H9 (cell line): ENCODE measurements at regions not wholly inside any gene's neighbourhood (a gene's known extent, or its start where the extent isn't known, plus 50 kb on each side); places are given as distances from the start of the nearest gene placed in this dataset.

Experiments
- DNase-seq: peaks from one replicate; pipeline ENCODE4 v3.0.0-alpha.2; 2017
- H2AFZ ChIP-seq: one replicate; pipeline ENCODE4 v1.6.1; 2013; ENCODE audit warnings: mild to moderate bottlenecking, low read length, control low read depth, moderate library complexity
- H2AK5ac ChIP-seq: 2 replicates; pipeline ENCODE4 v1.6.1; 2013; ENCODE audit warnings: low read length, control low read depth, mixed read lengths; ENCODE audit not compliant: insufficient read length
- H2BK120ac ChIP-seq: one replicate; pipeline ENCODE4 v1.6.1; 2013; ENCODE audit warnings: low read depth, mild to moderate bottlenecking, low read length, control low read depth, inconsistent platforms; ENCODE audit not compliant: poor library complexity, severe bottlenecking
- H2BK12ac ChIP-seq: 2 replicates; pipeline ENCODE4 v1.6.1; 2013; ENCODE audit warnings: low read length, control low read depth, mixed read lengths, low read depth; ENCODE audit not compliant: insufficient read length
- H2BK15ac ChIP-seq: 2 replicates; pipeline ENCODE4 v1.6.1; 2013; ENCODE audit warnings: low read depth, low read length, control low read depth
- H2BK20ac ChIP-seq: one replicate; pipeline ENCODE4 v1.6.1; 2013; ENCODE audit warnings: low read depth, mild to moderate bottlenecking, low read length, control low read depth, inconsistent platforms; ENCODE audit not compliant: poor library complexity, severe bottlenecking
- H2BK5ac ChIP-seq: 2 replicates; pipeline ENCODE4 v1.6.1; 2013; ENCODE audit warnings: low read length, control low read depth, mixed read lengths; ENCODE audit not compliant: insufficient read length
- H3K14ac ChIP-seq: 2 replicates; pipeline ENCODE4 v1.6.1; 2013; ENCODE audit warnings: low read length, control low read depth; ENCODE audit not compliant: insufficient read depth
- H3K18ac ChIP-seq: 2 replicates; pipeline ENCODE4 v1.6.1; 2013; ENCODE audit warnings: low read depth, mild to moderate bottlenecking, mixed read lengths, low read length, control low read depth; ENCODE audit not compliant: insufficient read length
- H3K23ac ChIP-seq: 2 replicates; pipeline ENCODE4 v1.6.1; 2013; ENCODE audit warnings: low read length, control low read depth, mixed read lengths, low read depth; ENCODE audit not compliant: insufficient read length
- H3K23me2 ChIP-seq: 2 replicates; pipeline ENCODE4 v1.6.1; 2013; ENCODE audit warnings: low read depth, mild to moderate bottlenecking, mixed read lengths, low read length, control low read depth; ENCODE audit not compliant: insufficient read length, poor library complexity, severe bottlenecking
- H3K27ac ChIP-seq: 2 replicates; pipeline ENCODE4 v1.5.1; 2013; ENCODE audit warnings: low read length, control low read depth, mixed read lengths, low read depth; ENCODE audit not compliant: insufficient read length
- H3K27me3 ChIP-seq: 2 replicates; pipeline ENCODE4 v1.6.1; 2013; ENCODE audit warnings: low read length, control low read depth, inconsistent platforms; ENCODE audit not compliant: insufficient read depth
- H3K4ac ChIP-seq: 2 replicates; pipeline ENCODE4 v1.6.1; 2013; ENCODE audit warnings: low read depth, mild to moderate bottlenecking, control low read depth, inconsistent platforms, low read length, moderate library complexity
- H3K4me1 ChIP-seq: 2 replicates; pipeline ENCODE4 v1.6.1; 2013; ENCODE audit warnings: low read length, control low read depth, inconsistent platforms; ENCODE audit not compliant: insufficient read depth
- H3K4me2 ChIP-seq: 2 replicates; pipeline ENCODE4 v1.6.1; 2013; ENCODE audit warnings: low read length, control low read depth, mixed read lengths; ENCODE audit not compliant: insufficient read length, insufficient read depth
- H3K56ac ChIP-seq: 2 replicates; pipeline ENCODE4 v1.6.1; 2013; ENCODE audit warnings: low read depth, mild to moderate bottlenecking, mixed read lengths, low read length, control low read depth; ENCODE audit not compliant: insufficient read length
- H3K79me1 ChIP-seq: 2 replicates; pipeline ENCODE4 v1.6.1; 2013; ENCODE audit warnings: low read depth, mild to moderate bottlenecking, moderate library complexity, low read length, control low read depth, inconsistent platforms; ENCODE audit not compliant: insufficient read depth, poor library complexity, severe bottlenecking
- H3K79me2 ChIP-seq: 2 replicates; pipeline ENCODE4 v1.6.1; 2013; ENCODE audit warnings: low read length, control low read depth, inconsistent platforms; ENCODE audit not compliant: insufficient read depth
- H3K9ac ChIP-seq: 2 replicates; pipeline ENCODE4 v1.6.1; 2013; ENCODE audit warnings: low read length, control low read depth, mixed read lengths; ENCODE audit not compliant: insufficient read length; ENCODE audit errors: extremely low read depth
- H3K9me3 ChIP-seq: one replicate; pipeline ENCODE4 v1.6.1; 2013; ENCODE audit warnings: low read depth, low read length, inconsistent platforms; ENCODE audit not compliant: control insufficient read depth
- H3T11ph ChIP-seq: one replicate; pipeline ENCODE4 v1.6.1; 2013; ENCODE audit warnings: mild to moderate bottlenecking, low read length, control low read depth, inconsistent platforms
- H4K20me1 ChIP-seq: one replicate; pipeline ENCODE4 v1.6.1; 2013; ENCODE audit not compliant: control insufficient read depth, insufficient read length, insufficient read depth
- H4K5ac ChIP-seq: 2 replicates; pipeline ENCODE4 v1.6.1; 2013; ENCODE audit warnings: low read depth, mild to moderate bottlenecking, mixed read lengths, low read length, control low read depth; ENCODE audit not compliant: insufficient read length
- H4K8ac ChIP-seq: replicated peaks from 2 replicates; pipeline ENCODE4 v1.6.1; 2013; ENCODE audit warnings: low read length, control low read depth, mixed read lengths, low read depth; ENCODE audit not compliant: insufficient read length
- H4K91ac ChIP-seq: 2 replicates; pipeline ENCODE4 v1.6.1; 2013; ENCODE audit warnings: low read depth, mild to moderate bottlenecking, moderate library complexity, mixed read lengths, low read length, control low read depth; ENCODE audit not compliant: insufficient read length
- H3K27ac Mint-ChIP-seq, 3 experiments: 2 replicates in 2 of 3; 3 replicates in 1 of 3; pipeline ENCODE4 v1.8.0; 2020 to 2021; ENCODE audit warnings: mixed read lengths in 3 of 3, mild to moderate bottlenecking in 1 of 3, moderate library complexity in 1 of 3
- H3K27me3 Mint-ChIP-seq: 2 replicates; pipeline ENCODE4 v1.8.0; 2021; ENCODE audit warnings: low read depth, mild to moderate bottlenecking, moderate library complexity, mixed read lengths
- H3K36me3 Mint-ChIP-seq, 3 experiments: 2 replicates in 2 of 3; 3 replicates in 1 of 3; pipeline ENCODE4 v1.8.0; 2020 to 2021; ENCODE audit warnings: low read depth in 3 of 3, mixed read lengths in 3 of 3; ENCODE audit not compliant: insufficient read depth in 1 of 3
- H3K4me1 Mint-ChIP-seq, 2 experiments: 2 replicates each; pipeline ENCODE4 v1.8.0; 2020; ENCODE audit warnings: mixed read lengths in 2 of 2
- H3K4me3 Mint-ChIP-seq, 2 experiments: 2 replicates in 1 of 2; 3 replicates in 1 of 2; pipeline ENCODE4 v1.8.0; 2020 to 2021; ENCODE audit warnings: mild to moderate bottlenecking in 2 of 2, mixed read lengths in 2 of 2, moderate library complexity in 1 of 2
- H3K9me3 Mint-ChIP-seq, 2 experiments: 2 replicates in 1 of 2; 3 replicates in 1 of 2; pipeline ENCODE4 v1.8.0; 2020; ENCODE audit warnings: mild to moderate bottlenecking in 2 of 2, mixed read lengths in 2 of 2, moderate library complexity in 1 of 2
- WGBS: extraction: QIAGEN DNeasy Blood & Tissue Kit; methylation state at CpG from one replicate; pipeline ENCODE4 v1.1.7; 2013; ENCODE audit warnings: missing lambda C conversion rate, low lambda C conversion rate, mixed read lengths; ENCODE audit not compliant: insufficient read length; ENCODE audit errors: extremely low coverage; 5-methylcytosine and 5-hydroxymethylcytosine counted together
- TF ChIP-seq, protein P1 (sequence below): fragments of 200-600 bp; sonication (generic); conservative IDR thresholded peaks from 3 replicates; pipeline ENCODE4 v1.8.0; 2021; ENCODE audit warnings: antibody characterized with exemption, mild to moderate bottlenecking

DNA sequence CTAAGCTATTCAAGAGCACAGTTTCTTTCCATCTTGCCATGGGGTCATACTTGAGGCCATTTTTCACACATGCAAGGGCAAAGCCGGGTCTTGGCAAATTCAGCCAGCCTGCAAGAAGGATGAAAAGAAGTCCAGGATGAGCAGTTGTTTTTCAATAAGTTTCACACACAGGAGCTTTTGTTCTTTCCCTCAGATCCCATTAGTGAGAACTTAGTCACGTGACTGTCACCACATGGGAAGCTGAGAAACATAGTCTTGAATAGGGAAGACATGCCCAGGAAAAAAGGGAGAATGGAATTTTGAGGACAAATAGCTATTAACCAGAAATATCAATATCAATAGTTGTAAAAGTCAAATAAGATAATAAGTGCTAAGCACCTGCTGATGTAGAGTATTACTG lies 137.7 kb downstream of the AHR start:
- Histone ChIP-seq H2BK15ac (no peak overlapping the region), H3K79me1 (no peaks in the 10 kb centered on the region), H3K14ac (no peak overlapping the region), H4K8ac (no peak overlapping the region), H3K9me3 (peaks cover 3% of the 10 kb centered on the region), H4K20me1 (no peaks in the 10 kb centered on the region), H4K91ac (no peak overlapping the region), H3K27me3 (no peaks in the 10 kb centered on the region), H3K9ac (no peak overlapping the region), H3K79me2 (no peaks in the 10 kb centered on the region), H3K23ac (no peak overlapping the region), H2BK20ac (no peak overlapping the region), H3K4me2 (no peak overlapping the region), H3T11ph (no peak overlapping the region), H4K5ac (no peak overlapping the region), H3K4ac (no peak overlapping the region), H2BK12ac (no peak overlapping the region), H3K23me2 (no peaks in the 10 kb centered on the region), H3K56ac (no peak overlapping the region), H2BK120ac (no peak overlapping the region), H3K18ac (no peak overlapping the region), H2AK5ac (no peak overlapping the region), H2BK5ac (no peak overlapping the region), H3K27ac (no peak overlapping the region), H2AFZ (no peak overlapping the region), H3K4me1 (no peaks in the 10 kb centered on the region)
- Mint-ChIP-seq H3K9me3 (peaks cover 24 to 26% of the 10 kb centered on the region in 2 experiments), H3K27ac (no peak overlapping the region), H3K4me3 (no peak overlapping the region), H3K36me3 (peaks cover 12 to 29% (median 20%) of the 10 kb centered on the region in 3 experiments; a peak in 6 of 7 replicates), H3K27me3 (no peaks in the 10 kb centered on the region), H3K4me1 (peaks cover 29 to 34% of the 10 kb centered on the region in 2 experiments)
- WGBS, result no CpG with 5 or more reads among the region's 2 CpGs
- TF ChIP-seq, protein P1, sequence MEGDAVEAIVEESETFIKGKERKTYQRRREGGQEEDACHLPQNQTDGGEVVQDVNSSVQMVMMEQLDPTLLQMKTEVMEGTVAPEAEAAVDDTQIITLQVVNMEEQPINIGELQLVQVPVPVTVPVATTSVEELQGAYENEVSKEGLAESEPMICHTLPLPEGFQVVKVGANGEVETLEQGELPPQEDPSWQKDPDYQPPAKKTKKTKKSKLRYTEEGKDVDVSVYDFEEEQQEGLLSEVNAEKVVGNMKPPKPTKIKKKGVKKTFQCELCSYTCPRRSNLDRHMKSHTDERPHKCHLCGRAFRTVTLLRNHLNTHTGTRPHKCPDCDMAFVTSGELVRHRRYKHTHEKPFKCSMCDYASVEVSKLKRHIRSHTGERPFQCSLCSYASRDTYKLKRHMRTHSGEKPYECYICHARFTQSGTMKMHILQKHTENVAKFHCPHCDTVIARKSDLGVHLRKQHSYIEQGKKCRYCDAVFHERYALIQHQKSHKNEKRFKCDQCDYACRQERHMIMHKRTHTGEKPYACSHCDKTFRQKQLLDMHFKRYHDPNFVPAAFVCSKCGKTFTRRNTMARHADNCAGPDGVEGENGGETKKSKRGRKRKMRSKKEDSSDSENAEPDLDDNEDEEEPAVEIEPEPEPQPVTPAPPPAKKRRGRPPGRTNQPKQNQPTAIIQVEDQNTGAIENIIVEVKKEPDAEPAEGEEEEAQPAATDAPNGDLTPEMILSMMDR, result no peak
- no peak for DNase-seq
